GM08714 (cell line): ENCODE measurements at regions not wholly inside any gene's neighbourhood (a gene's known extent, or its start where the extent isn't known, plus 50 kb on each side); places are given as distances from the start of the nearest gene placed in this dataset.

Experiments
- H3K4me3 ChIP-seq: fragments of 200-500 bp; sonication (Bioruptor generic); 2 replicates; pipeline ENCODE4 v1.5.1; 2014; ENCODE audit warnings: mild to moderate bottlenecking, low read length, inconsistent platforms
- ZNF274 ChIP-seq: IDR thresholded peaks from 2 replicates; pipeline ENCODE4 v1.6.1; 2012; ENCODE audit warnings: mild to moderate bottlenecking, low read depth, low read length

- no peak overlapping the region for H3K4me3 ChIP-seq
- no peak for TF ChIP-seq ZNF274
Measured at GRCh38 chr14:53663709-53664108, 292.9 kb downstream of the BMP4 start.

- TF ChIP-seq ZNF274 = no peak
- H3K4me3 ChIP-seq = no peak overlapping the region
Measured at GRCh38 chr14:53655080-53655785, 301.4 kb downstream of the BMP4 start.

GRCh38 chr14:53652068-53652467, 304.6 kb downstream of the BMP4 start:
- H3K4me3 ChIP-seq = no peak overlapping the region
- TF ChIP-seq ZNF274 = no peak

GRCh38 chr14:53651096-53651740, 305.4 kb downstream of the BMP4 start:
- TF ChIP-seq ZNF274 = no peak
- no peak overlapping the region for H3K4me3 ChIP-seq

- TF ChIP-seq ZNF274 = no peak
- no peak overlapping the region for H3K4me3 ChIP-seq
Measured at GRCh38 chr14:53646925-53647324, 309.7 kb downstream of the BMP4 start.

GRCh38 chr14:53640695-53641094, 315.9 kb downstream of the BMP4 start:
- no peak for TF ChIP-seq ZNF274
- no peak overlapping the region for H3K4me3 ChIP-seq

GRCh38 chr14:53638966-53639365, 317.7 kb downstream of the BMP4 start:
- TF ChIP-seq ZNF274 = no peak
- H3K4me3 ChIP-seq = no peak overlapping the region

GRCh38 chr14:53634793-53635192, 321.8 kb downstream of the BMP4 start:
- no peak for TF ChIP-seq ZNF274

GRCh38 chr14:53630336-53630735, 326.3 kb downstream of the BMP4 start:
- no peak overlapping the region for H3K4me3 ChIP-seq
- no peak for TF ChIP-seq ZNF274

More at GRCh38 chr14:53634793-53635192, 321.8 kb downstream of the BMP4 start:
- no peak overlapping the region for H3K4me3 ChIP-seq

GRCh38 chr14:53628732-53629430, 327.7 kb downstream of the BMP4 start:
- no peak for TF ChIP-seq ZNF274
- no peak overlapping the region for H3K4me3 ChIP-seq

GRCh38 chr14:53628261-53628660, 328.4 kb downstream of the BMP4 start:
- no peak overlapping the region for H3K4me3 ChIP-seq
- no peak for TF ChIP-seq ZNF274

GRCh38 chr14:53626761-53627160, 329.9 kb downstream of the BMP4 start:
- no peak overlapping the region for H3K4me3 ChIP-seq
- no peak for TF ChIP-seq ZNF274

GRCh38 chr14:53622447-53622846, 334.2 kb downstream of the BMP4 start:
- no peak for TF ChIP-seq ZNF274
- no peak overlapping the region for H3K4me3 ChIP-seq

GRCh38 chr14:53621921-53622320, 334.7 kb downstream of the BMP4 start:
- no peak for TF ChIP-seq ZNF274
- H3K4me3 ChIP-seq = no peak overlapping the region

- H3K4me3 ChIP-seq = no peak overlapping the region
- no peak for TF ChIP-seq ZNF274
Measured at GRCh38 chr14:53621433-53621832, 335.2 kb downstream of the BMP4 start.
